Mononuclear cell (primary cell): ENCODE measurements at regions not wholly inside any gene's neighbourhood (a gene's known extent, or its start where the extent isn't known, plus 50 kb on each side); places are given as distances from the start of the nearest gene placed in this dataset.

Experiments
- H3K27me3 ChIP-seq: 2 replicates; pipeline ENCODE4 v1.6.0; 2011; ENCODE audit warnings: low read length, control low read depth; ENCODE audit not compliant: insufficient read depth
- H3K4me1 ChIP-seq: 2 replicates; pipeline ENCODE4 v1.5.1; 2011; ENCODE audit warnings: mild to moderate bottlenecking, low read length, control low read depth; ENCODE audit not compliant: insufficient read depth
- H3K4me3 ChIP-seq: 2 replicates; pipeline ENCODE4 v1.5.1; 2011; ENCODE audit warnings: mild to moderate bottlenecking, low read length, moderate library complexity
- H3K9me3 ChIP-seq: 2 replicates; pipeline ENCODE4 v1.5.1; 2011; ENCODE audit warnings: low read depth, mild to moderate bottlenecking, control low read depth, low read length

DNA sequence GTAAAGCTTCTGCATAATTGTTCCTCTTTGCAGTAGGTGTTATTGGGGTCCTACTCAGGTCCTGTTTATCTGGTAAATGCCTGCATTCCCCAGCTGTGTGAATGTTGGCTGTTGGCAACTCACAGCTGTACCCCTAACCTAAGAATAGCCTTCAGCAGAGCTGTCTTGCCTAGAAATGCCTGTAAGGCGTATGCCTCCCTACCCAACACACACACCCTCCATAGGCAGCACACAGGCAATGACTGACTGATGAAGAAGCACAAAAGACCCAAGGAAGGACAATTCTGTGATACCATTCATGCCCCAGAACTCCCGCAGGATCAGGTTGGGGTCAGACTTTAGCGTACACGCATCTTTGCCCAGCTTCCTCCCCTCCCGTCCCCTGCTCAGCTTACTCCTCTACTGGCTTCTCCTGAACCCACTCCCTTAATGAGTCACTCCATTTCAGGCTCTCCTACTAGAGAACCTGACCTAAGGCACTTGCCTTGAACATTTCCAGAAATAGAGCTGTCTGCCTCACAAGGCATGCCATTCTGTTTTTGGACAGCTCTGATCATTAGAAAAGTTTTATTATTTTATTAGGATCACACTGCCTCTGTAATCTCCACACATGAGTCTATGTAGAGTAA lies 99.2 kb upstream of the PIK3CG start:
- H3K27me3 ChIP-seq = no peaks in the 10 kb centered on the region
- no peak overlapping the region for H3K4me3 ChIP-seq
- H3K4me1 ChIP-seq = peaks cover 5% of the 10 kb centered on the region
- H3K9me3 ChIP-seq = no peaks in the 10 kb centered on the region

DNA sequence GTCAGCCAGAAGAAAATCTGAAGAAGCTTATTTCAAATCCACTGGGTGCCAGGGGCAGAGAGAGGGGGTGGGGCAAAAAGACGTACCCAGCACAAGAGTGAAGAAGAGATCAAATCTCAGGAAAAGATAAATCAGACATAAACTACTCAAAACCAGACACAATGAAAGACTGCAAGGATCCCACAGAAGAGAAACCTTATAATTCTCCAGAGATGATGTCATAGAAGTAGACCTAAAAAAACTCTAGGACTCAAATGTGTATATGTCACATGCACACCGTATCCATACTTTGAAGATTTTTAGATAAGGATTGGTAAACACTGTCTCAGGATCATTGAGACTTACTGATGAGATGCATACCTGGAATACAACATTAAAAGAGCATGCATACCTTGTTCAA lies 98.5 kb upstream of the PIK3CG start:
- Histone ChIP-seq H3K4me1 (peaks cover 5% of the 10 kb centered on the region), H3K9me3 (no peaks in the 10 kb centered on the region), H3K4me3 (no peak overlapping the region), H3K27me3 (no peaks in the 10 kb centered on the region)

DNA sequence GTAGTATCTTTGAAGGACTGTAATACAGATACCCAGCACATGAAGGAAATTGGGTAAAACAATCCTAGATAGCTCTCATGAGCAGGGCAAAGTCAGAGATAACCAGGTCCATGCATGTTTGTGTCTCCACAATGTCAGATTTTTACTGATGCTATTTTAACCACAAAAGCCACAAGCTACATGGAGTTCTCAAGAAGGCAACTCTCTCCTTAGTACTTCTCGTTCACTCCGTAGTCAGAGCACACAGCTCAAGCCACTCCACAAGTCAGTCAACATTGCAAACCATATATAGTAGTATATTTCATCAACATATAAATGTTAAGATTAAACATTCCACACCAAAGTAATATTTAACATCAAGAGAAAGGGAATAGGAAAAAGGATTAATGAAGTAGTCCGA lies 98.0 kb upstream of the PIK3CG start:
- Histone ChIP-seq H3K4me1 (peaks cover 5% of the 10 kb centered on the region), H3K4me3 (no peak overlapping the region), H3K9me3 (no peaks in the 10 kb centered on the region)

DNA sequence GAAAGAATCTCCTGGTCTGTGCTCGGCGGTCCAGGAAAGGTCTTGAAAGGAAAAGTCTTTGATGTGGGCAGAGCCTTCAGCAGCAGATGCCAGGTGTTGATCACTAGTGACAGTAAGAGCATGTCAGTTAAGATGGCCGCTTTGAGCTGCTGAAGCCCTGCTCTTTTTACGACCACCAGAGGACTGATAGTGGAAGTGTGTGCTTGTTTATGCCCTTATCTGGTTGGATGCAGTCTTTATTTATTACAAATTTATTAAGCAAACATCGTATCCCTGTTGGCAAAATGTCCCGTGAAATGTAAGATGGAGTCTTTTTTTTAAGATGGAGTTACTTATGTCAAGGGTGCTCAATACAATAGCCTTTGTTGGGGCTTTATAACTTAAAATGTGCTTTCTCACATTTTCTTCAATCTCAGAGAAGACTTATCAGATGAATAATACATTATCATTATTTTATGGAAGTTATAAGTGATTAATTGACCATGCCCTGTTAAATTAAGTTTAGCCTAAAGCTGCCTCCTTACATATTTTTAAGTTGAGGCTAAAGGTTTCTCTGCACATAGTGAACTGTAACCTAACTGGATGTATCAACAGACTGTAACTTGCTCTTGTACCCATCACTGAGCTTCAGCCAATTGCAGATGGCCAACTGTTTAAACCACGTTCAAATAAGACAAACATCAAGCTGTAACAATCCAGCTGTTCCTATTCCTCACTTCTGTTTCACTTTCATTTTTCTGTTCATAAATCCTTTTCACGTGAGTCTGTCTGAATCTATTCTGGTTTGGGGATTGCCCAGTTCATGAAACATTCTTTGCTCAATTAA lies 97.4 kb upstream of the PIK3CG start:
- no peaks in the 10 kb centered on the region for H3K27me3 ChIP-seq
- peaks cover 5% of the 10 kb centered on the region for H3K4me1 ChIP-seq
- no peaks in the 10 kb centered on the region for H3K9me3 ChIP-seq
- no peak overlapping the region for H3K4me3 ChIP-seq

More for the DNA sequence above, 98.0 kb upstream of the PIK3CG start:
- no peaks in the 10 kb centered on the region for H3K27me3 ChIP-seq

DNA sequence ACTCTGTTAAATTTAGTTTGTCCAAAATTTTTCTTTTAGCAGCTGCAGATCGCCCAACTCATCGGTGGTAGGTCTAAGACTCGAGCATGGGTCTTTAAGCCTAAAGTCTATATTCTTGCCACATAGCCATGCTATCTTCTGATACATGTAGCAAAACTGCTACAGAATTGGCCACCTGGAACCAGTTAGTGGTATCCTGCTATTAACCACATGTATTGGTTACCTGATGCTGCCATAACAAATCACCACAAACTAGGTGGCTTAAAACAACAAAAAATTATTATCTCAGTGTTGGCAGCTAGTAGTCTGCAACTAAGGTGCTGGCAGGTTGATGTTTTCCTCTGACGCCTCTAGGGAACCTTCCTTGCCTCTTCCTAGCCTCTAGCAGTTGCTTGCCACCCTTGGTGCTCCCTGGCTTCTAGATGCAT lies 96.7 kb upstream of the PIK3CG start:
- H3K27me3 ChIP-seq = no peaks in the 10 kb centered on the region
- H3K9me3 ChIP-seq = no peaks in the 10 kb centered on the region
- peaks cover 5% of the 10 kb centered on the region for H3K4me1 ChIP-seq
- H3K4me3 ChIP-seq = no peak overlapping the region

DNA sequence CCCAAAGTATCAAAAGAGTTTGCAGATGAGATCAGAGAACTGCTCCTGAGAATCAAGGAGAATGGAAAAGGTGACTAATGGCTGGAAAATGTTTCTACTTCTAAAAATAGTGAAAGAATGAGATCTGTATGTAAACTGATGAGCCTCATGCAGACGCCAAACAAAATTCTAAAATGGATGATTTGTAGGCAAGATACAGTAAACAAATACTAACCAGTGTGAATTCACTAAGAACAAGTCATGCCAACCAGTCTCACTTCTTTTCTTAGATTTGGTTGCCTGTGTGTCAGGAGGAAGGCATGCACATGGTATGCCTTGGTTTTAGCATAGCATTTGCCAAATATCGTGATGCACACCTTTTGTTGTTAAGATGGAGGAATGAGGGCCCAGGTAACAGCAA lies 94.9 kb upstream of the PIK3CG start:
- Histone ChIP-seq H3K27me3 (no peaks in the 10 kb centered on the region), H3K4me1 (peaks cover 5% of the 10 kb centered on the region)

DNA sequence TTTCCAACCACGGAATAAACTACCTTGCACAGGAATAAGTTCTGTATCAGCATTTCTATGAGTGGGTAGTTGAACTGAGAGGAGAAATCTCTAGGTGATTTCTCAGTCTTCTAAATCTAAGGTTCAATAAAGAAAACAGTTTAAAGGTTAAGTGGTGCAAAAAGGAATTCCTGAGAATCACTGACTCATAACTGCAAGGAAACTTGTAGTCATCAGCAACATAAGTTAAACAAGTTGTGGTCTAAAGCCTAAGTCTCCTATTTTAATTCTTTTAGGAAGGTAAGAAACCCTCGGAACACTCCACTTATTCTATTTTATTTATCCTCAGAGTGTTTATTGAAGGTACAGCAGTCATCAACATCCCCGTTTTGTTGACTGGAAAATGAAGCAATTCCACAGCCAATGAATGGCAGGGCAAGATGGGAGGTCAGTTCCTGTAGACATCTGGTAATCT lies 92.4 kb upstream of the PIK3CG start:
- H3K9me3 ChIP-seq = no peaks in the 10 kb centered on the region
- peaks cover 5% of the 10 kb centered on the region for H3K4me1 ChIP-seq
- H3K27me3 ChIP-seq = no peaks in the 10 kb centered on the region
- no peak overlapping the region for H3K4me3 ChIP-seq

More for the DNA sequence above, 94.9 kb upstream of the PIK3CG start:
- H3K9me3 ChIP-seq = no peaks in the 10 kb centered on the region
- no peak overlapping the region for H3K4me3 ChIP-seq

DNA sequence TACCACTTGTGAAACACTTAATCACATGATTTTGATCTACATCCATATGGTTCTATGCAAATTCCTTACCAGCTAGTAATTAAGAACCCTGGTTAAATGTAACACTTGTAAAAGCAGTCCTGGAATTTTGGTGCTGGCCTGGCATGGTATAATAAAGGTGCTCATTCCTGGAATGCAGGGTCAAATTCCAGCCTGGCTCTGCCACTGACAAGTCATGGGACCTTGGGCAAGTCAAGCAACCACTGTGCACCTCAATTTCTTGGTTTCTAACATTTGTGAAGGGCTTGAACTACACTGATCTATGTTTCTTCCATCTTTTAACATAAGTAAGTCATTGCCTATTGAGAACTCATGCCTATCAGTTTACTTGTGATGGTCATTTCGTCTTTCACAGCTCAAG lies 91.9 kb upstream of the PIK3CG start:
- H3K4me3 ChIP-seq = no peak overlapping the region
- no peaks in the 10 kb centered on the region for H3K27me3 ChIP-seq
- no peaks in the 10 kb centered on the region for H3K9me3 ChIP-seq
- H3K4me1 ChIP-seq = peaks cover 4% of the 10 kb centered on the region

DNA sequence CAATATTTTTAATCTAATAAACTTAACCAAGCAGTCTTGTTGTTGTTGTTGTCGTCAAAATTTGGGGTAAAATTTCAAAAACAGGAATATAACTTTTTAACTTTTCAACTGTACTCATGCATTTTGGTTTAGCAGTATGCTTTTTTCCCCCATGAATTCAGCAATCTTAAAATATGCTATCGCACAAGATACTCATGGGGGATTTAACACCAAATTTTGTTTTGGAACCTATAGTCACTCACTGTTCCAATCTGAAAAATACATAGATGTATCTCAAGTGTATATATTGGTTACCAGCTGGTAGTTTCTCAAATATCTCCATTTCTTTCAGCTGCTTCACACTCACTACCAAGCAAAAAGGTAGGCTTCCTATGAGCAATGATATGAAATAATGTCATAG lies 91.4 kb upstream of the PIK3CG start:
- H3K27me3 ChIP-seq = no peaks in the 10 kb centered on the region

DNA sequence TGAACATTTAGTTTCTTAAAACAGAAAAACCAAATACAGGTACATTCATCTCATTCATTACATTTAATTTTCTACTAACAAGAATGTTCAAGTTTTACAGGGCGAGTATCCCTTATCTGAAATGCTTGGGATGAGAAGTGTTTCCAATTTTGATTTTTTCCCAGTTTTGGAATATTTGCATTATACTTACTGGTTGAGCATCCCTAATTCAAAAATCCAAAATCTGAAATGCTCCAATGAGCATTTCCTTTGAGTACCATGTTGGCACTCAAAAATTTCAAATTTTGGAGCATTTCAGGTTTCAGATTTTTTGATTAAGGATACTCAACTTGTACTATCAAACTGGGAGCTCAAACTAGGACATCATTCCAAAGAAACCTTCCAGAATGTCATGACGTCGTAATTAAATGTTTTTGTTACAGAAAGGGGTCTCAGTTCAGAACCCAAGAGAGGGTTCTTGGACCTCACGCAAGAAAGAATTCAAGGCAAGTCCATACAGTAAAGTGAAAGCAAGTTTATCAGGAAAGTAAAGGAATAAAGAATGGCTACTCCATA lies 90.8 kb upstream of the PIK3CG start:
- Histone ChIP-seq H3K4me1 (no peaks in the 10 kb centered on the region), H3K27me3 (no peaks in the 10 kb centered on the region), H3K4me3 (no peak overlapping the region), H3K9me3 (no peaks in the 10 kb centered on the region)

More for the DNA sequence above, 91.4 kb upstream of the PIK3CG start:
- Histone ChIP-seq H3K4me1 (no peaks in the 10 kb centered on the region), H3K9me3 (no peaks in the 10 kb centered on the region), H3K4me3 (no peak overlapping the region)

DNA sequence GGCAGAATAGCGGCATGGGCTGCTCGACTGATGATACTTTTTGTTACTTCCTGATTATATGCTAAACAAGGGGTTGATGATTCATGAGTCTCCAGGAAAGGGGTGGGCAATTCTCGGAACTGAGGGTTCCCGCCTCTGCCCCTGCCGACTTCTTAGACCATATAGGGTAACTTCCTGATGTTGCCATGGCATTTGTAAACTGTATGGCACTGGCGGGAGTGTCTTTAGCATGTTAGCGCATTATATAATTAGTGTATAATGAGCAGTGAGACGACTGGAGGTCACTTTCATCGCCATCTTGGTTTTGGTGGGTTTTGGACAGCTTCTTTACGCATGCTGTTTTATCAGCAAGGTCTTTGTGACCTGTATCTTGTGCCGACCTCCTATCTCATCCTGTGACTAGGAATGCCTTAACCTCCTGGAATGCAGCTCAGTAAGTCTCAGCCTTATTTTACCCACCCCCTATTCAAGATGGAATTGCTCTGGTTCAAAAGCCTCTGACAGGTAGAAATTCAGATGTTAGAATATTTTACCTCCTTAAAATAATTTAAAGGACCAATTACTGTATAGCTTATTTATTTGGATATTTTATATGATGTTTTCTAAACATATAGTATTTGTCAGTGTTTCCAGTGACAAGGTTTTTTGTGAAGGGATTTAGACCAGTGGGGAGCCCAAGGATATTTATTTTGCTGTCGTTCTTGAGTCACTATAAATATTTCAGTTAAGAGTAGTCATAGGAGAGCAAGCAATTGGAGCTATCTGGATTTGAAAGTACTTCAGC lies 90.1 kb upstream of the PIK3CG start:
- no peaks in the 10 kb centered on the region for H3K27me3 ChIP-seq
- no peaks in the 10 kb centered on the region for H3K4me1 ChIP-seq
- no peak overlapping the region for H3K4me3 ChIP-seq
- H3K9me3 ChIP-seq = no peaks in the 10 kb centered on the region

DNA sequence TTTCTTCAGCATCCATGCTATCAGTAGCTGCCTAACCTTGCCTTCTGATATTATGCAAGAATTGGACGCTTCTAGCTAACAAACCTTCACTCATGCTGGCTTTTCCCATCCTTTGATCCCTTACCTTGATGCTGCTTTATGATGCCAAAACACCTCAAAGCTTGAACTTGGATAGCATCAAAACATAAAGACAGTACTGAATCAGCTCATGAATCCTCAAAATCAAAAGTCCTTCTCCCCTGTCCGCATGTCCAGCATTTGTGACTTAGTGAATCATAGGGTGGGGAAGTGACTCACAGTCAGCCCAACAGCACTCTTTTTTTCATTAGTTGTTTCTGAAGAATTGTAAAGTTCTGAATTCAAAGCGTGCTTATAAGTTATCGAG lies 89.5 kb upstream of the PIK3CG start:
- Histone ChIP-seq H3K9me3 (no peaks in the 10 kb centered on the region), H3K4me3 (no peak overlapping the region), H3K4me1 (no peaks in the 10 kb centered on the region), H3K27me3 (no peaks in the 10 kb centered on the region)

DNA sequence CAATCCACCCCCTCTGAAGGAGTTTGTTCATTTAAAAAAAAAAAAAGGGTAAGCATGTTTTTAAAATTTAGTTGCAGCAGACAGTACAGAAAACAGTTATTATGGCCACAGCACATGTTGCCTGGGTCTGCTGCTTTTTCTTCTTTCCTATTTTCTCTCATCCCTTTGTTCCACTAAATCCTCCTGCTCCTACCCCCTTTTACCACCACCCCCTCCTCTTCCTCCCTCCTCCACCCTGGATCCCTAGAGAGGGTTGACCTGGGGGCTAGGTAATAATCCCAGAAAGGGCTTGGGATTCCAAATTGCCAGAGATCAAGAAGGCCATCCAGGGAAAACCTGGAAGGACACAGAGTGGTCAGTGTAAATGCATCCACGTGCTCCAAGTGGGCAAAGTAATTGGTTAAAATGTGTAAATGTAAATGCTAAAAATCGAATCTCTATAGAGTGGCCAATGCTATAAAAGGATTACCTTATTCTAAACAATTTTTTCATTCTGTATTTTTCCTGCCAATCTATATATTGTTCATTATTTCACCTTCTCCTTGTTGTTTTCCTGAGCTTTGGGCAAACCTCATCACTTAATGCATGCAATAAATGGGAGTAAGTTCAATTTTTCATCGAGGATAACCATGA lies 89.0 kb upstream of the PIK3CG start:
- Histone ChIP-seq H3K4me1 (no peaks in the 10 kb centered on the region), H3K4me3 (no peak overlapping the region), H3K27me3 (no peaks in the 10 kb centered on the region), H3K9me3 (no peaks in the 10 kb centered on the region)

DNA sequence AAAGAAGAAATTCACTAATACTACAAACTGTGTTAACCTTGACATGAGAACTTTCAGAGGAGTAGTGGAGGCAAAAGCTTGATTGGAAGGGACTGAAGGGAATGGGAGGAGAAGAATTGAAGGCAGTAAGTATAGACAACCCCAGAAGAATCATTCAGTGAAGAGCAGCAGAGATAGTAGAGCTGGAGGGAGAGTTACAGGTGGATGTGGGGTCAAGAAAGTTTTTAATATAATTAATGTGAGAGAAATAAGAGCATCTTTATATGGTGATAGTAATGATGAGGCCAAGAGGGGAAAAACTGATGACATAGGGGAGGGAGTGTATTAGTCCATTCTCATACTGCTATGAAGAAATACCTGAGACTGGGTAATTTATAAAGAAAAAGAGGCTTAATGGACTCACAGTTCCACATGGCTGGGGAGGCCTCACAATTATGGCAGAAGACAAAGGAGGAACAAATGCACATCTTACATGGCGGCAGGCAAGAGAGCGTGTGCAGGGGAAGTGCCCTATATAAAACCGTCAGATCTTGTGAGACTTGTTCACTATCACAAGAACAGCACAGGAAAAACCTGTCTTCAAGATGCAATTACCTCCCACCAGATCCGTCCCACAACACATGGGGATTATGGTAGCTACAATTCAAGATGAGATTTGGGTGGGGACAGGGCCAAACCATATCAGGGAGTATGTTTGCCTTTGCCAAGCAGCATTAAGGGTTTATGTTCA lies 88.3 kb upstream of the PIK3CG start:
- no peaks in the 10 kb centered on the region for H3K27me3 ChIP-seq
- H3K9me3 ChIP-seq = no peaks in the 10 kb centered on the region
- H3K4me3 ChIP-seq = no peak overlapping the region
- no peaks in the 10 kb centered on the region for H3K4me1 ChIP-seq
